Erythroblast (primary cell): ENCODE measurements at regions not wholly inside any gene's neighbourhood (a gene's known extent, or its start where the extent isn't known, plus 50 kb on each side); places are given as distances from the start of the nearest gene placed in this dataset.
A peak's percentile ranks its signal among the peaks of the same experiment; 100 is the strongest.

ENCODE experiments used
- DNase-seq, 2 experiments: peaks; one replicate each; lab custom pipeline; 2025; lab: John Stamatoyannopoulos, UW
- GATA1 ChIP-seq: IDR thresholded peaks from 2 replicates; pipeline ENCODE4 v1.6.1; 2011; ENCODE audit warnings: low read depth, mild to moderate bottlenecking, control low read depth, low read length, moderate library complexity
- POLR2A ChIP-seq: IDR thresholded peaks from 2 replicates; pipeline ENCODE4 v1.6.1; 2011; ENCODE audit warnings: mild to moderate bottlenecking, low read length

DNA sequence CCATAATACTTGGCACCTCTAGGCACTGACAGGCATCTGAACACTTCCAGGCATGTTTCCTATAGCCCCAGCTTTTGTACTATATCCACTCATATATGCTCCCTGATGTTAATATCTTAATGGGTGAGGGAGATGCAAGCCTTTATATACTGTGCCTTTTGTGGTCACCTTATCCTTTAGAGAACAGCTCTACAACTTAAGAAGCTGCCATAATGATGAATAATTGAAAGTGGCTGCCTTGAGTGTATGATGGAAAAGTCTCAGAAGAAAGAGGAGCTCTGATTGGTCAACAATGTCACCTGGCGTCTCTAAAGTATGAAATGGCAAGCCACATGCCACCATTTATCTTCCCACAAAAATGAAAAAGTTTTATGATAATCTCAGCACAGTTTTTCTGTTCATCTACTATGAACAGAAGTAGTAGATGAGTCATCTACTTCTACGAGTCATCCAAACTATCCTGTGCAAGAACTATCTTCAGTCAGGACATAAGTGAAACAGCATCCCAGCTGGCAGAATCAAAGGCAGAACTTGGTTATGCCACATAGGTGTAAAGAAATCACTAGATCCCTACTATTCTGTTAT, 997.9 kb upstream of the CELF4 start:
- TF ChIP-seq GATA1 = no peak
- TF ChIP-seq POLR2A = no peak
- no peak for DNase-seq

DNA sequence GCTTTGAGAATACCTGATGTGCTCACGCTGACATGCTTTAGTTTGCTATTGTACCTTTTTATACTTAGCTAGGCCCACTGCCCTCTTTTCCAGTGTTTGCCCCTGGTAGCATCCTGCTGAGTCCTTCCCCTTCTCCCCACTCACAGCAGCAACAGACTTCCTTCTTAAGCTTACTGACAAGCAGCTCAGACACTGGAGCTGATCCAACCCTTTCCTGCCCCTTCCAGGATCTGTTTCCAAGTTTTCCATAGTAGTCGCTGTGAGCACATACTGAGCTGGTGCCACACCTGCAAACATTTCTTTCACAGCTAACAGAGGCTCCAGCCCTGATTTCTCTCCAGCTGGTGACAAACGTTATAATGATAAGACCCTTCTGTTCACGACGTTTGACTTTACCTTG, 991.4 kb upstream of the CELF4 start:
- TF ChIP-seq GATA1 (no peak), POLR2A (no peak)
- DNase-seq = no peak

DNA sequence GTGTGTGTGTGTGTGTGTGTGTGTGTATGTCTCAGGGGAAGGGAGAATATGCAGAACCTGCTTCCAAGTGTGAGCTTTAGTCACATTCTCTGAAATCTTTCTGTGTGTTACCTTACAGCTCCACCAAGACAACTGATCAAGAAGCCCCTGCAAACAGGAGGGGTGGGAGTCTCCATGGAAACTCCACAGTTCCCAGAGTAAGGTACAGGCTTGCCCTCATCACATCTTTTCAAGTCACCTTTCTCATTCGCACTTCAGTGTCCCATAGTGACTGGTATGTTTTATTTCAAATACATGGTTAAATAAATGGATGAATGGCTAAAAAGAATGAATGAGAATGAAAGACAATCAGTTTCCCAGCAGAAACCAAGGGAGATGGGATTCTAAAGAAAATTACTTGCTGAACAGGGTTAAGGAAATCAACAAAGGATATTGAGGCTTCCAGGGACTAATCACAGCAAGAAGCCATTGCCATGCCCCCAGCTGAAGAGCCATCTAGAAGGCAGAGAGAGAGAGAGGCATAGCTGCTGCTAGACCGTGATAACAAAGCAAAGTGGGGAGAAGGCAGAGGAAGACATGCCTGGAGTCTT, 987.2 kb upstream of the CELF4 start:
- TF ChIP-seq POLR2A (no peak), GATA1 (no peak)

DNA sequence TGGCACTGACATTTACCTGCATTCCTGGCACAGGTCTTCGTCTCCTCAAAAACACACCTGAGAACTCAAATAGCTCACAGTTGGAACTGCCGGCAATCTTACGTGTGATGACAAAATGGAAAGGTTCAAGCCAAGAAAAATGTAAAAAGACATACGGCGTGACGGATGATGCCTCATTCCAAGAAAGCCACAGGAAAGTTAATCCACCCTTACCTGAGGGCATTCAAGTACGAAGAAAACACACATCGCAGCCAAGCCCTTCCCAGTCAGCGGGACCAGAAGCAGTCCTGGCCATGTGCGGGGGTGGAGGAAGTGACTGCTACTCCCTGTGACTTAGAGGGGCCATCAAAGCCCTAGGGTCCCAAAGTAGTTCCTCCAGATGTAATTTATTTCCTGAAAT, 986.3 kb upstream of the CELF4 start:
- DNase-seq = no peak
- no peak for TF ChIP-seq GATA1
- no peak for TF ChIP-seq POLR2A

More for the DNA sequence above, 987.2 kb upstream of the CELF4 start:
- no peak for DNase-seq

DNA sequence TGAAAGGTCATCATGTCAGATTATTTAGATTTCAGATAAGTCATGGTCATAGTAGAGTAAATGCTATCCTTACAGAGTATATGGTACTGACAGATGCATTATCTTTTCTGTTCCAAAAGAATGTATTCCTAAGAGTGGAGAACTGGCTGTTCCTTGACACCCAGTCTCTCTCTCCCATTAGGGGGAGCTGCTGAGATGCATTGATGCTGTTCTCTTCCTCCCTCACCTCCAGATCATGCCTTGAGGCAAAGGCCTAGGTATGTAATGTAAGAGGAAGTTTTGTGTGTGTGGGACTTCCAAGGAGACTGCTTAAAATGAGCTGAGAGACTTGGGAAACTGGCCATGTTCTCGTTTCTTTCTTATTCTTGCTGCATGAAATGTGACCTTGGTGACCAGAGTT, 979.5 kb upstream of the CELF4 start:
- TF ChIP-seq GATA1 (no peak), POLR2A (no peak)
- DNase-seq = peak in 1 of 2 experiments; percentile 23

DNA sequence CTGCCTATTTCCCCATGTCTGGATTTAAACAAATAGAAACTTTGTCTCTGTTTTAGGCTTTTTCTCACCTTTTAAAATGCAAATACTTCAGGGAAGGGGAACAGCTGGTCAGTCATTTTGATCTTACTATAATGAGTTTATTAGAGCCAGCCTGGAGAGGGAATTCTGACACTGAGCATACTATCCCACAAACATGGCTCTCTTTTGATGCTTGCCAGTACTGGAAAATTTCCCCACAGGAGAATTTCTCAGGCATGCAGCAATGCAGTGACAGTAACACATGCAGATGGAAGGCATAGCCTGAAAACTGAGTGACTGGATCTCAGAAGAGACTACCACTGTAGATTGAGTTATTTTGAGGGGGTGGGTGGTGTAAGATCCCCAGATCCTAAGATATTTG, 974.3 kb upstream of the CELF4 start:
- TF ChIP-seq GATA1 (no peak), POLR2A (no peak)
- DNase-seq = no peak

DNA sequence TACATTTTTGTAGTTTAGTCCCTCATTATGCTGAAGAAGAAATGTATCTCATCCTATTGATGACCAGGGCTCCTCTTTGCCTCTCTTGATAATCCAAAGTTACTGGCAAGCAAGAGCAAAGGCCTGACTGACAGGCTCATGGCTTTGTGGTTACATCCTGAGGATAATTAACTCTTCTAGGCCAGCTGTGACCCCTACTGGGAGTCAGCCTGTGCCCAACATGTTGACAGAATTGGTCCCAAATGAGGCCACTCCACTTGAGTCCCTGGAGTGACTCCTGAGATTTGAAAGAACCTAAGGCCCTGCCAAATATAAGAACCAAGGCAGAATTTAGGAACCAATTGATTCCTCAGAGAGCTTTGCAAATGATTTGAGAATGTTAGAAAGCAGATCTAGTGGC, 973.8 kb upstream of the CELF4 start:
- TF ChIP-seq POLR2A (no peak), GATA1 (no peak)
- DNase-seq = no peak

DNA sequence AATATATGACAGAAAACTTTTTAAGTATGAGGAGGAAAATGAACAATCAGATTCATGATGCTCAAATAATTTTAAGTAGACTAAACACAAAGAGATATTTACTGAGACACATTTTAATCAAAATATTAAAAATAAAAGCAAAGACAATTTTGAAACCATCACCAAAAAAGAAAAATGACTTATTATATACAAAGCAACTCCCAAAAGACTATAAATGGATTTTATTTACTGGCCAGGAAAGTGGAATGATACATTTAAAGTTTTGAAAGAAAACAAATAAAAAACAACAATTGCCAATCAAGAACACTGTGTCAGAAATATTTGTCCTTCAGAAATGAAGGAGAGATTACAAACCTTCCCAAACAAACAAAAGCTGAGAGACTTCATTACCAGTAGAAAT, 968.5 kb upstream of the CELF4 start:
- TF ChIP-seq GATA1 (no peak), POLR2A (no peak)
- DNase-seq = no peak

DNA sequence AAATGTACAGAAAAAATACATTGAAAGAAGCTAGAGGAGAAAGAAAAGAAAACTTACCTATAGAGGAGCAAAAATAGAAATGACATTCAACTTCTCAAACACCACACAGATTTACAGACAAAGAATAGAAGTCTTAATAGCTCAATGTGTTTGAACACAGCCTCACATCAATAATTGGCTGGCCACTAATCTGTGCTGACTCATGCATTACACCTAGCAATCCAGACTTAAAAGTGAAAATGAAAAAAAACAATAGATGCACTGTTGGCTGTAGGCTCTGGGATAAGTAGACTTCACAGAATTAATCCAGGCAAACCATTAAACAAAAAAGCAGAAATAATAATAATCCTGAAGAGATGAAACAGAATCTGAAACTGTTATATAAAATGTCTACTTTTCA, 961.3 kb upstream of the CELF4 start:
- DNase-seq = no peak
- TF ChIP-seq GATA1 (no peak), POLR2A (no peak)

DNA sequence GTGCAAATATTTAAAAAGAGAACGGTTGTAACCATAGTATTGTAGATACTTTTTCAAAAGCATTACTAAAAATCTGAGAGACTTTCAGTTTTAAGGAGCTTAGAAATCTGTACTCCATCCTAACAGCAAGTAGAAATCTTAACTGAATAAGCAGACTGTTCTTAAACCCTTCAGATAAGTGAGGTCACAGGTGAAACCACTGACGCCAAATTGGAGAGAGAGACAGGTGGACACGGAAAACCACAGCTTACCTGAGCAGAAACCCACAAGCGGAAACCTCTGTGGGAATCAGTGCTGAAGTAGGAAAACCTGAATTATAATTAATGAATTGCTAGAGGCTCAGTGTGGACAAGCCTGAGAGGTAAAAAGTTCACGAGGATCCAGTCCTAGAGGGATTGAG, 959.4 kb upstream of the CELF4 start:
- TF ChIP-seq POLR2A (no peak), GATA1 (no peak)
- DNase-seq = no peak

DNA sequence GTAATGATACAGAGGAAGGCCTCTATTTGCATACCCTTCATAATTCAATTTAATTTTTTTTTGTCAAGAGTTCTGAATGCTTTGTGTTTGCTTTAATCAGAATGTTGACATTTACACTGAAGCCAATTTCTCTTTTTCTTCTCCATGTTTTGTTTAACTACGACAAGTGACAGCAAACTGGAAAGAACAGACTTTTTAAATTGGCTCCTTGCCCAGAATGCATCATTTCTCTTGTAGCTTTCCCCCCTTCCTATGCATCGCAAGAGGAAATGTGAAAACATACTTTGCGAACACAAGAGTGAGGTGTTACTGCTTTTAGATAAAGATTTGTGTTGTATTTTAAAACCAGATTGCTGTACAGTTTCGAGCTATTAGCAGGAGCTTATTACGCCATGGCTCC, 955.2 kb upstream of the CELF4 start:
- DNase-seq = no peak
- TF ChIP-seq POLR2A (no peak), GATA1 (no peak)

DNA sequence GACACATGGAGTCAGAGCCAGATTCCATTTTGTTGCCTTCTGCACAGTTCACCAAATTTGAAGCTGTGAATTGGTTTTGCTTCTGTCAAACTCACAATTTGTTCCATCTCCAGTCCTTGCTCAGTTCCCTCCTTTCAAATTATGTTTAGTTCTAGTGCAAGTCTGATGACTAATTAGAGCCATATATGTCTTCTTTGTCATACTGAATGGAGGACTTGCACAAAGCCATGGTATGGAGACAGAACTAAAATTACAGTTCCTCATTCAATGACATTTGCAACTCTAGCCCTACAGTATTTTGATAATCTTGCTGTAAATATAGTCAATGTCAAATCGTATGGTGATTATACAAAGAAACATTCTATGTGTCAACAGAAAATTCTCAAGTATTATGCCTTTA, 936.9 kb upstream of the CELF4 start:
- no peak for DNase-seq

DNA sequence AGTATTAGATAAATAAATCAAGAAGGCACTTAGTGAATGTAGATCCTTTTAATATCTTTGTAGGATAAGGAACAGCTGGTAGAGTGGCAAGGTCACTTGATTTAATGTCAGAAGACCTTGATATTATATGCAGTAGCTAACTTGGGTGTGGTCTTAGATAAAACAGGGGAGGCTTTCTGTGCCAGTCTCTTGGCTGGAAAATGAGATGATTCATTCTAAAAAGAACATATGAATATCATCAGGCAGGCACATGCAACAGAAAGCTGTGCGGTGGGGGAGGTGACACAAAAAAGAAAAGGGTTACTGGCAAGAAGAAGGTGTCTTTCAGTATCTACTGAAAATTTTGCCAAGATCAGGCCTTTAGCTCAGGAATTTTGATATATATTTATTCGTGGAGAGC, 931.7 kb upstream of the CELF4 start:
- no peak for TF ChIP-seq GATA1
- no peak for TF ChIP-seq POLR2A
- DNase-seq = no peak

More for the DNA sequence above, 936.9 kb upstream of the CELF4 start:
- TF ChIP-seq POLR2A = no peak
- TF ChIP-seq GATA1 = no peak

DNA sequence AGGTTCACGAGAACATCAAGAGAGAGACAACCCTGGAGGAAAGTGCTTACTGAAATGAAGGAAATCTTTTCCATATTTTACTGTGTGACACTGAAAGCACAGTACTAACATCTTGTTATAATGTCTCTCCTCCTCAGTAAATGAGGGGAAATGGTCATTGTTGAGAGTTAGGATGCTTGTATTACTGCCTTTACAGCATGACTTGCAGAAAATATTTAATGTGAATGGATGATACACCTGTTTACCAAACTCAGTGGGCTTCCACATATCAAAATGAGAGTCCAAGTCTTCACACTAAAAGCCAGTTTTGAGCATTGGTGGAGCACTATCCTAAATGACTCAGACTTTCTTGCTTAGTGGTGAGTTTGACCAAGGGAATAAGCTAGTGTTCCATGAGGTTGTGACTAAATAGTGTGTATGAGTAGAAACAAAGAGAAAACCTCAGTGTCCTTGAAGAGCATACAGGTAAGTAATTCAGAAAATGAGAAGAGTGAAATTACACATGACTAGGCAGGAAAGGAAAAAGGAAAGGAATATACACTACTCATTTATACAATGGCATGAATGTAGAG, 930.7 kb upstream of the CELF4 start:
- TF ChIP-seq GATA1 (no peak), POLR2A (no peak)

DNA sequence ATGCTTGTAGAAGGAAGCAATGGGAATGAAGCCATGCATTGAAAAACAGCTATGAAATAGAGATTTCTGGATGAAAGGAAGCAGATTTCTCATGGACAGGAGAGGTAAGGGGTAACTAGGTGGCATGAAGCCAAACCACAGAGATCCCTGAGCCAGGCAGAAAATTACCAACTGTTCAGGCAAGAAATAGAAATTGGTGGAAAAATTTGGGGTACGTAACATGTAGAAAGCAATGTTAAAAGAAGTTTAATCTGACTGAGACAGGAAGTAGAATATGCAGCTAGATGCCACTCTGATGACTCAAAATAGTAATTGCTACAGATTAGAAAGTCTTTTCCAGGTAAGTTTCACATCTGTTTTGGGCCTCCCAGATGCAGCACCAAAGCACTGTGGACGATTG, 928.5 kb upstream of the CELF4 start:
- no peak for TF ChIP-seq GATA1
- TF ChIP-seq POLR2A = no peak
- DNase-seq = no peak

More for the DNA sequence above, 930.7 kb upstream of the CELF4 start:
- no peak for DNase-seq
